ENCODE measurements at regions not wholly inside any gene's neighbourhood (a gene's known extent, or its start where the extent isn't known, plus 50 kb on each side); places are given as distances from the start of the nearest gene placed in this dataset.

DNA sequence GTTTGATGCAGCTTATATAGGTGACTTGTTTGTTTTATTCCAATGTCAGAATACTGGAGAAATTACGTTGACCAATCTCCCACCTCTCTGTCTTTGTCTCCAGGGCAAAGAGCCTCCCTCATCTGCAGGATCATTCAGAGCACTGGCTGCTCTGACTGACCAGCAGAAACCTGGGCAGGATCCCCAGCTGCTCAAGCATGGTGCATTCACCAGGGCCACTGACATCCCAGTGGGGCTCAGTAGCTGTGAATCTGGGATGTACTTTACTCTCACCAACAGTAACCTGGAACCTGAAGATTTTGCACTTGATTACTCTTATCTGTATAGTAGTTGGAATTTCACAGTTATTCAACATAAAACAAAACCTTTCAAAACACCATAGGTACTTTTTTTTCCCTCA, 235.9 kb downstream of the ANKRD36 start:
- TF ChIP-seq CTCF (conservative IDR thresholded peaks at IDR 0.05) (no peak), ZFX (IDR thresholded peaks at IDR 0.05) (no peak)
